Stimulated activated CD4-positive, alpha-beta T cell treated with anti-CD3 and anti-CD28 coated beads, Interleukin-1b, Interleukin-23, amount 100 ng/mL, for 24 hours (primary cell): ENCODE measurements at regions not wholly inside any gene's neighbourhood (a gene's known extent, or its start where the extent isn't known, plus 50 kb on each side); places are given as distances from the start of the nearest gene placed in this dataset.

Experiments
- DNase-seq, 4 experiments: peaks; one replicate each; pipeline ENCODE4 v3.0.0-alpha.2; 2020; ENCODE audit warnings: low read depth in 4 of 4, low spot score in 1 of 4

DNA sequence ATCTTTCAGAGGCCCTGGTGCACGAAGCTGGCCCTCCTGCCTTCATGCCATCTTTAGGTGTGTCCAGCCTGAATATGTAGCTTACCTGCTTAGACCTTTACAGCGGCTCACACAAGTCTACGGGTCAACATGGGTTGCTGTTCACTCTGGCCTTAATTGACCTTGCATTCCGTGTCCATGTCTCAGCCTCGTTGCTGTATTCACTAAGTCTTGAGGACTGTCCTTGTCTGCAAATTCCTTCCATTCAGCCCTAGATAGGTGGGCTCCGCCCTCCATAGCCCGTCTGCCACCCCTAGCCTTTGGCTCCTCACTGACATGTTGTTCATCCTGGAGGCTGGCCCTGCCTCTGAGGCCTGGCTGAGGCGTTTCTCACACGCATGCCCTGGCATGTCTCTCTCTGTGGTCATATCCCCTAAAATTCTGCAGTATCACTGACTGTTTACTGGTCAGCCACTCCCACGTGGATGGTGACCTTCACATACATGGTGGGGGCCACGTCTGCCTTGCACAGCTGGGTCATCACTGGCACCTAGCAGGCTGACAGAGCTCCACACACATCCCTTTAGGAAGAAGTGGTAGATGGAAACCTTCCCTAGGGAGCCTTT lies 394.1 kb upstream of the MKI67 start:
- no peak for DNase-seq

DNA sequence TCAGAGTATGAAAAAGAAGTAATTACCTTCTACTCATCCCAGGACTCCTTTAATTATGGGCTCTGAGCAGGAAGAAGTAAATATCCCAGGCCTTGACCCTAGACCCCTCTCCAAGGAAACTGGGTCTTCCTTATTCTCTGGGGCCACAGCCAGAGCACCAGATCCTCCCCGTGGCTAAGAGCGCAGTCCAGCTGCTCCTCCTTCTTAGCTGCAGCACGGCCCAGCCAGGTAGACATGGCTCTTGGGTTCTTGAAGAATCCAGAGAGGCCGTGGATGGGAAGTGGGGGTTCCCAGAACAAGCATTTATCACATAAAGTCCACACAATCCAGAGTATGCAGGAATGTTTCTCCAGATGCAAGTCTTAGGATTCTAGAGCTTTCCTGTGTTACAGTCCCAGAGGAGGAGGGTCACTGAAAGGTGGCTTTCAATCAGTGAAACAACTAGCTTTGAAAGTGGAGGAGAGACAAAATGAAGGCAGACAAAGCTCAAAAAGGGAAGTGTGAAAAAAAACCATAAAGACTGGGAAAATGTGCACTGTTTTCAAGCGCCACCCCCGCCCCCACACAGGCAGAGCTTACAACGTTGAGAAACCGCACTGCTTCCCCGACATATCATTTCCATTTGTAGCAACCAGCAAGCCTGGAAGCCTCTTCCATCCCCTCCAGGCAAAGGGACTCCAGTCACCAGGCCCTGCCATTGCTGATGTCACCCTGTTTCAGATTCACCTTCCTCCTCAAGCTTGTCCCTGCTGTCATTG lies 396.5 kb upstream of the MKI67 start:
- no peak for DNase-seq

DNA sequence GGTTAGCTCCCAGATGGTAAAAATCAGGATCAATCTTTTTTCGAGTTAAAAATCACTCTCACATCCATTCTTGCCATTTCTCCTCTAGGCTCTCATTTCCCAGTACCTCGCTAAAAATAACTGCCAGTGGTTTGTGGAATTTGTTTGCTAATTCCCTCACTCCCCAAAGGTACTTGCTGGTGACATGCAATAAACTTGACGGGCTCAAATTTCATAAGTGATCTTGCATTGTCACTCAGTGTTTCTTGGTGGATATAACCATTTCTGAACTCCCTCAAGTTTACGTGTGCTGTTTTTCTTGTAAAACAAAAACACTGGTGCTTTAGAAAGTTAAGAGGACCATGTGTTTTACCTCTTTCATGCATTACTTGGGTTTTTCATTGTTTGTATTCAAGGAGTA lies 399.2 kb upstream of the MKI67 start:
- DNase-seq, result no peak

DNA sequence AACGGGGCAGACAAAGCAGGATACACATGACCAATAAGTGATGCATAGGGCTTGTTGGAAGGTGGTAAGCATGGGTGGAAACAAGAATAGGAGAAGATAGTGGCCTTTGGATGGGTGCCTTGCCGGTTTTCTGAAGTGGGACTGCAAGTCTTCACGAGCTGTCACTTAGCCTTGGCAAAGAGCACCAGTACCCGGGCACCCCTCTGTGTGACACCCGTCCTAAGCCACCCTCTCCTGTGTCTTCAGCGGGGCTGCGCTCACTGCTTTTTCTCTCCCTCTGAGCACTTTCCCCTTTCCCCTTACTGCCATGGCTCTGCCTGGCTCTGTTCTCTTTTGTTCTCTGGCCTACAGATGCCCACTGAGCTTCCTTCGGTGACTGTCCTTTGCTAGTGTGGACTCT lies 399.7 kb upstream of the MKI67 start:
- no peak for DNase-seq

DNA sequence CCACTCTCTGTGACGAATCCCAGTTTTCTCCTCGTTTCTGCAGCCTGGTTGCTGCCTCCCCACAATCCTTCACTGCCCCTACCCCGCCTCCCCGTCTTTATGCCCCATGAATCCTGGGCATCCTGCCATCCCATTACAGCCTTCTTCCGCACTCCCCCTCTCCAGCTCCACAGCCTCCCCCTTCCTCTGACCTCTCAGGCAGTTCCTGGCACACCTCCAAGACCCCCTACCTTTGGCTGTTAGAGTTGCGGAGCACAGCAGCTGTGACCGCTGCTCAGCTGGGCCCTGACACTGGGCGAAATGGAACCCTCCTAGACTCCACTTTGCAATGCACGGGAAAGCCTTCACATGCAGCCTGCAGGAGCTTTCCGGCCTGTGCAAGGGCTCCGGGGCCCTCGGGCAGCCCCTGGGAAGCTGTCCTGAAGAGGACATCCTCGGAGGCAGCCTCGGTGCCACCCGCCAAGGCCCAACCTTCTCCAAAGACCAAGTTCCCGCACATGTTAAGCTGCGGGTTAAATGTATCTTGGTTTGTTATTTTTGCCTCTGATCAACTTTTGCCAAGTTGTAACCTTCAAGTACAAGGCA lies 400.7 kb upstream of the MKI67 start:
- DNase-seq, result no peak

DNA sequence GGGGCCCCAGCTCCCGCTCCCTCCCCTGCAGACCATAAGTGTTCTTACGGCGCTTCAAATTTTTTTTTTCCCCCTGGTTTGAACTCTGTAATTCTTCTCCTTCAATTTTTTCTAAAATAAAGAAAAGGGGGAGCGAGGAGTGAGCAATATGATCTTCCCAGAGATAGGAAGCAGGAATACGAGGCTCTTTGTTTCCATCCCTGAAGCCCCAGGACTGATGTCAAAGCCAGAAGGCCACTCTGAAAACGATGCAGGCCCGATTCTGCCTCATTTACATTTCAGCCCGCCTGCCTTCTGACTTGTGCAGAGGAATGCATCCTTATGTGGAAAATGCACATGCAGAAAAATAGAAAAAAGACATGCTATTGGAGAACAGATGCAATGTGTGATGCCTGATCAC lies 401.5 kb upstream of the MKI67 start:
- DNase-seq, result no peak

DNA sequence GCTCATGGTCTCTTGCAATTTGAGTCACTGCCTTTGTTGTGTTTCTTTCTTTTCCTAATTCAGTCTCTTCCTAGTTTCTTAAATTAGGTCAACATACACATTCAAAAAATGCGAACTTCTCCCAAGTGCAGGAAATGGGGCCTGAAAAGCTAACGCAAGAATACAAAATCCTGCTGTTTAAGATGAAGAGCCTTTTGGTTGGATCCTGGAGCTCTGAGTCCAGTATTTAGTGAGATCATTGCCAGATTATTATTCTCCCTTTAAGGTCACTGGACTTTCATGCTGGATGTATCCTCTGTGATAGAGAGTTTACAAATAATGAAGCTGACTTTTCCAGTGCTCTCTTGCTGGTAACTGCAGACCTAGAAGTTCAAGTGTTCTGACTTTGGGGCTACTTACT lies 401.9 kb upstream of the MKI67 start:
- no peak for DNase-seq

DNA sequence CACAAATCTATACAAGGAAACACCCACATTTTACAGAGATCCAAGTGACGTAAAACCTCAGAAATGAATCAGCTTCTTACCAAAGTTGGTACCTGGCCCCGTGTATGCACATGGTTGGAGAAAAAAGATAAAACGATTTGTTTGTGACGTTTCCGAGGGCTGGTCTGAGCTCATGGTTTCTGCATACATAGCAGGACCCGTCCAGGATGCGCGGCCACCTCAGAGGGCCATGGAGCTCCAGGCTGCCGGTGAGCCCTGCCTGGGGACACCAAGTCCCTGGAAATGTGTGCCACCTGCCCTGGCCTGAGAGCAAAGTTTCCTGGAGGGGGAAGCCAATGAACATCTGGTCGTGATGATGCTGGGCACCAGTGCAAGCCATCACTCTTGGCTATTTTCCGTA lies 402.6 kb upstream of the MKI67 start:
- no peak for DNase-seq

DNA sequence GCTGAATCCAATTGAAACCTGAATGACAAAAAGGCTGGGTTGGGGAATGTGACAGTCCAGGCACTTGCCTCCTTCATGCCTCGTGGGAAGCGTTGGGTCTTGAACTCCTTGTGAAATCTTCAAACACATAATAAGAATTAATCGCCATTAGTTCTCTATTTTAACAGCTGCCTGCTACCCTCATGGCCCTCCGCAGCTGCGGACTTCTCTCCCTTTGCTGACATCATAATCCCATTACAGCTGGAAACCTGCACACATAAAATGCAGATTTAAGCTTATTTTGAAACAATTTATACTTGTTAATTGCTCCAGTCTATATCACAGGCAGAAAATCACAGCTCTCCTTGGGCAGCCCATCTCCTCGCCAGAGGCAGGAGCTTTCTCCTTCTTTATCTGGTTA lies 403.0 kb upstream of the MKI67 start:
- DNase-seq, result no peak

DNA sequence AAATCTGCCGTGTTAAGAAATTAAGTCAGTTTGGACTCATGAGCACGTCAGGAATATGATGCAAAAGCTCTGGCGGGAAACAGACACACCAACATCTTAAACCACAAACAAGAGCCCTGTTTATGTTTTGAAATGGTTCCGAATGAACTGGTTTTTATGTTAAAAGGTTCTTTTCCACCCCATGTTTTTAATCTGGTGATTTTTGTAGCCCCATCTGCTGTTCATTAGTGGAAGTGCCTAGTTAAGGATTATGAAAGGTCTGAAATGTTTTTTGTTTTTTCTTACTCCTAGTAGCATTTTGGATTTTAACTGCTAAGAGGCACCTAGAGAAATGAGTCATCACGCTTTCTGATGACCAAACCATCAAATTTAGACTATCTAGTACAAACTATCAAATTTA lies 404.1 kb upstream of the MKI67 start:
- no peak for DNase-seq

DNA sequence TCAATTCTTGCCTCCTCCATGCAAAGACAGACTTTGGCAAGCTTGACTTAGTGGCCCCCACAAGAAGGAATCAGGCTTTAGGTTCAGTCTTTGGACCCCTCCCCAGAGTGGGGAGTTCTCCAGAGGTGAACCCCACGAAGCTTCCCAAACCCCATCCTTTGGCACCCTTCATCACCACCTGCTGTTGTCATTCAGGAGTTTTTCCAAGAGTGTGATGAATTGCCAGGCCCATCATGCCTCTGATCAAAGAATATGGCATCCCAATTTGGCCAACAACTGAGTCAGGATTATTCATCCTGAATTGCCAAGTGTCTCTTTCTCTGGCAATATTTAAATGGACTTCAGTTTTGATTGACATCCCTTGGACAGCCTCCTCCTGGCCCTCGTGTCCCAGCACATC lies 404.7 kb upstream of the MKI67 start:
- no peak for DNase-seq

DNA sequence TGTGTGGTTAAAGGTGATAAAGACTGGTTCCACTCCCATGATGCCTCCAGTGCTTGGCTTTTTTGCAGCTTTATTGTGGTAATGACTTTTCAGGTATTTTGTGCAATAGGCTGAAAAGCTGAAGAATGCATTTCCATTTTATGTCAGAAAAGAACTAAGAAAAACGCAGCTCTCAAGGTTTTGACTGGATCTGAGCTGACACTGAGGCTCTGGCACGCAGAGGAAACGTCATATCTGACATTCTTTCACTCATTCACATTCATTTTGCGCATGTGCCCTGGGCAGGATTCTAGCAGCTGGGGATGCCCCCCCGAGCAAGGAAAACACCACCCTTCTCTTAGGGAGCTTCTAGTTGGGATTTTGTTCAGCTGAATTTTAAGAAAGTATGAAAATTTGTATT lies 408.5 kb upstream of the MKI67 start:
- DNase-seq, result no peak

DNA sequence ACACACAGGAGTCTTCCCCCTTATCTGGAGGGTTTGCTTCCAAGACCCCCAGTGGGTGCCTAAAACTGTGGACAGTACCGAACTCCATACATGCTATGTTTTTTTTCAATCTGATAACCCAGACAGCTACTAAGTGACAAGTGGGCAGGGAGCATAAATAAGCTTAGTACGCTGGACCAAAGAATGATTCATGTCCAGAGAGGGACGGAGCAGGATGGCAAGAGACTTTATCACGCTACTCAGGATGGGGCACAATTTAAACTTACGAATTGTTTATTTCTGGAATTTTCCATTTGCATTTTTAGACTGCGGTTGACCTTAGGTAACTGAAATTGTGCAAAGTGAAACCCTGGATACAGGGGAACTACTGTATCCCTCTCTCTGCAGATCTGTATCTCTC lies 410.0 kb upstream of the MKI67 start:
- no peak for DNase-seq

DNA sequence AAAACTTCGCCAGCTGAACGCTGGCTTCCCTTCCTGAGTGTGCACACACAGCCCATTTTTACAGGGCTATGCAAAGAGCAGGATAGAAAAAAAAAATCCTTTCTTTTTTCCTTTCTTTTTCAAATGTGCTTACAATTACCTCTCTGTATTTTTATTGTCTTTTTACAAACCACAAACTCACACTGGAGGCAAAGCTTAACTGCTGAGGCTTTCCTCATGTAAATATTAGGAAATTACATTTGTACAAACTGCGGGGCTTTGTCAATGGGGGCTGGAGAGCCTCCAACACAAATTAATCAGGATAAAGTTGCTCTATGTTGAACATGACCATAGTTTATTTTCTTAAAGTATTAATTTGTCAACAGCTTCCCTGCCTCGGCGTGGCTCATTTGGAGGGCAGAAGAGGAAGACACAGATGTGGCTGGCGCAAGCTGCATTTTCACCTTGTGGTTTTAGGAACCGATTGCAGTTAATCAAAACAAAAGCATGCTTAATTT lies 411.7 kb upstream of the MKI67 start:
- no peak for DNase-seq

DNA sequence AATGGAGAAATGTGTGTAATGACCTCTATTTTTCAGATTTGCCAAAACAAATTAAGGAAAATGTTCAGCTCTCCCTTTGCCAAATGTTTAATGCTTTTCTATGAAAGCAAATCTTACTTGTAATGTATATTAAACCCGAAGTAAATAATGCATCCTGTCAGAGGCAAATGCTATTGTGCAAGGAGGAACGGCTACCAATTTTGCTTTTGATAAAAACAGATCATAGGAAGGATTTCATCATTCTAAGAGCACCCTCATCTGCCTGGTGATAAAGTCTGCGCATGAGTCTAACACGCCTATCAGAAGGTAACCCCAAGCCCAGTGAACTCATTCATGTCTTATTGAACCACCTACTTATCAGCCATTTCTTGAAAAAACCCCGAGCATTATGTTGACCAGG lies 412.4 kb upstream of the MKI67 start:
- no peak for DNase-seq

DNA sequence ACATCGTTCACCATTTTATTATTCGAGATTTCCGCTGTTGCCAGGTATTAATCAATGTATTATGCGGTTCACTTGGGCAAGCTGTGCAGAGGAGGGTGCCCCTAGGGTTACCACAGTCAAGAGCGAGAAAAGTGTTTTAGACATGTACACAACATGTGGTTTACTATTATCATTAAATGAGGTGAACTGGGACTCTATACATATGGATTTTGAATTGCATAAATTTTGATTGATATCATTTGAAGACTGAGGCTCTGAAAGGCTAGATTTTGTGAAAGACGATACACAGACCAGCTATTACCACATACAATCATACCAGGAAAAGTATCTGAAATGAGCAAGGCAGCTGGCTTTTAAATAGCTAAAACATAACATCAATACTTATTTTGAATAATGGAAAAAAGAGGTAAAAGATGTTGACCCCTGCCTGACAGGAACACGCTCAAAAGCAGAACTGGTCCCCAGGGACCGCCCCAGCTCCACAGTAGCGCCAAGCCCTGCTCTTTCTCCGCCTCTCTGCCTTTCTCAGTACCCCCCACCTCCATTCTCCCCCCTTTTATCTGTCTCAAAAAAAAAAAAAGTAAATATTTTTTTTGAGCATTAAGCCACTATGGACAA lies 413.4 kb upstream of the MKI67 start:
- no peak for DNase-seq

DNA sequence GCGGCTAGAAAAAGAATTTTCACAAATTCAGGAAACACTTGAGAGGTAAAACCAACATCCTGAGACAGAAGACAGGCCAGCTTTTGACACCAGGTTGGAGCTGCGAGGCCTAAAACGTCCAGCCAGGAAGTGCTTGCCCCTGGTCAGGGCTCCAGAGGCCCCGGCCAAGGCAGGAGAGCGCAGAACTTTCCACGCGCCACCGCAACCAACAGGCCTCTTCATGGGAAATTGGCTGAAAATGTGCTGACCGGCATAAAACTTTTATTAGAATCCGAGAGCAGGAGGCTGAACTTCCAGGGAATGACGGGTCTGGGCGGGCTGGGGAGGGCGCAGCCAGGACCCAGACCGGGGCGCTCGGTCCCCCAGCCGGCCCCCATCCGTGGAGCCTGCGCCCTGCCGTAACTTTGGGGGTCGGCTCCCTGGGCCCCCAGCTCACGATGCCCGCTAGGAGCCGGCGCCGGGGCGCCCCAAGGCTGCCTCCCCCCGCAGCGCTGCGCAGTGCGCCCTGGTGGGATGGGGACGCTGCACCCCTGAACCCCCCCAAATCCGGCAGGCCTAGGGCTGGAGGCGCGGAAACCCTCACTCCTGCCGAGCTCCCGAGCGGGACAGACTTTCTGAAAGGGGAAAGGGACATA lies 414.0 kb upstream of the MKI67 start:
- no peak for DNase-seq

DNA sequence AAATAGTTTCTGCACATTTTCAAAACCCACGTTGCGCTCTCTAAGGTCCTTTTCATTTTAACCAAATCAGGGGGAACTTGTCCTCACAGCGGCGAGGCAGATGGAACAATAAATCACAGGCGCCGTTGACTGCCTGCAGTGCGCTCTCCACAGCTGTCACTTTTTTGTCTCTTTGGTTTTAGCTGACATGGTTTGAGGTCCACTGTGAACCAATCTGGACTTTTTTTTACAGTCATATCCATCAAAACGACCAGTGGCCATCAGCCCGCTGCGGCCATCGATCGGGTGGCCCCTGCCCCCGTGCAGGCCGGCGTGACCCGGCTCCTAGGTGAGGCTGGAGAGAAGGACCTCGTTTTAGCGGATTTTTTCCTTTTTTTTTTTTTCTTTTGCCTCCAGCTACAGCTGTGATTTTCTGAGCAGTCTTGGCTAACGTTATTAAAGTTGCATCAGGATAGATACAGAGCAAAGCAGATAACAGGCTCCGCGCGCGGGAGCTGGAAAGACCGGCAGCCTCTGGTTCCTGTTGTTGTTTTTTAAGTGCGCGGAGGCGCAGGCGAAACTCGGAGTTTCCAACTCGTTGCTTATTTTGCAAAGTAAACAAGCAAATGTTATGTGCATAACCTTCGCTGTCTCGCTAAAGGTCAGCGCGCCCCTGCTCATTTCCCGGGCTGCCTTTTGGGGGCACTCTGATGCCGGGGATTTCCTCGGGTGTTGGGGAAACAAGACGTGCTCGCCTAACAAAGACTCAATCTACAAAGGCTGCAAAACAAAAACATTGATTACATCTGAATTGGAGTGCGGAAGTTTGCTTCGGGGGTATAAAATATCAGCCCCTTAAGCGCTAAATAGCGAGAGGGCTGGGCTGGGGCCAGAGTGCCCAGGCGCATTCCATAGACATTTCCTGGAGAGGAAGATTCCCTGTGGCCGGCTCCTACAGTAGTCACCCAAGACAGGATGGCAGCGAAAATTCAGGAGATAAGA lies 414.8 kb upstream of the MKI67 start:
- no peak for DNase-seq

DNA sequence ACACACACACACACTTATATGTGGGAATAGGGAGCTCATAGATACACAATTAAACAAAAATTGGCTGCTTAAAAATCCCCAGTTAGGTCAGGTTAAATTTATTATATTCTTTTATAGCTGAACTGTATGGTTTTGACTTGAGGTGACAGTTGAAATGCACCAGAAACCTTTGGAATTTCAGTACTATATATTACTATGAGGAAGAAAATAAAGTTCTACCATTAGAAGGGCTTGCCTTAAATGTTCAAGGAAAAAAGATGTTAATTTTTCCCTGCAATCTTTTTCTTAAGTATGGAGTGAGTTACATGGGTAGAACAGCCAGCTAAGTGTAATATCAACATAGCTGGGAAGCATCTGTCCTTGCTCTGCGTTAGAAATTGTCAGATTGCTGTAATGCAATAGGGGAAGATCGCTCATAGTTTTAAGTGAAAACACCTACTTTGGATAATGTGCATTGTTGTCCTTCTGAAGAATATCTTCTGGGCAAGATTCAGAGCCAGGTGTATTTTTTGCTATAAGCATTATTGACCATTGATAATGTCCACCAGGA lies 415.8 kb upstream of the MKI67 start:
- DNase-seq, result no peak

DNA sequence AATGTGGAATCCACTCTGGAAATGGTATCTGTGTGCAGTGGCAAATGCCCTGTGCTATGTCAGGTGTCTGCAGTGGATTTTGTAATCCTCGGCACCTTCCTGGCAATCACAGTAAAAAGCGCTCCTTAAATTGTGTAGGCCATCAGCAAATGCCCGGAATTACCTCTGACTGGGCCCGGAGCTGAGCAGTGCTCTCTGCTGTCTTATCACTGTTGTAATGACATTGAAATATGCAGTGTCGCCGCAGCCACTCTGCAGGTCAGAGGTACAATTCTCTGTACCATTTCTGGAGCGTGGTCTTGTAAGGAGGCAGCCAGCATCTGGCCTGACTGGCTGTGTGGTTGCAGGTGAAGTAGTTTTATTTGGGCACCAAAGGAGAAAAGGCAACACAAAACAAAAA lies 416.4 kb upstream of the MKI67 start:
- no peak for DNase-seq
